ENCODE measurements at regions not wholly inside any gene's neighbourhood (a gene's known extent, or its start where the extent isn't known, plus 50 kb on each side); places are given as distances from the start of the nearest gene placed in this dataset.

DNA sequence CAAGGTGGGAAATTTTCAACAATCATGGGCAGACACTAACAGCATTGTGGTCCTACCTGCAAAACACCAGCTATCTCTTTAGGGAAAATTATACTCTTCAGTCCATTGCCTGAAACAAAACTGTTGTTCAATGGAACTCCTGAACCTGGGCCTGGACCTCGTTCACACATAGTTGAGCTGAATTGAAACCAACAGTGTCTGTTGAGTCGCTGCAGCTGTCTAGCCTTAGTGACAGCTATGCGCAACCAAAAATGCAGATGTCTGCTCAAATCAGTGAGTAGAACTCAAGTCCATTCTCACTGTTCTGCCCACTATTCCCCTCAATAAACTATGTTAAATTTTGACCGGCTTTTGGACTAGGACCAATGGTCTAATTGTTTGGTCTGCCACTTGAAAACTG is 286.2 kb downstream of the TFAP2A start:
- Histone ChIP-seq H3K27ac (ENCODE audit: low read length) (no peak overlapping the region), H3K4me1 (ENCODE audit: control insufficient read depth, insufficient read depth, low read length) (no peaks in the 10 kb centered on the region), H3K4me3 (ENCODE audit: low read length) (no peak overlapping the region), H3K36me3 (ENCODE audit: control insufficient read depth, insufficient read depth, low read length) (no peaks in the 10 kb centered on the region), H3K27me3 (ENCODE audit: control insufficient read depth, insufficient read depth, low read length) (no peaks in the 10 kb centered on the region), H3K9me3 (ENCODE audit: control insufficient read depth, insufficient read depth, low read length) (no peaks in the 10 kb centered on the region)
- ATAC-seq (no peak), DNase-seq (no peak)
- TF ChIP-seq, protein P1, sequence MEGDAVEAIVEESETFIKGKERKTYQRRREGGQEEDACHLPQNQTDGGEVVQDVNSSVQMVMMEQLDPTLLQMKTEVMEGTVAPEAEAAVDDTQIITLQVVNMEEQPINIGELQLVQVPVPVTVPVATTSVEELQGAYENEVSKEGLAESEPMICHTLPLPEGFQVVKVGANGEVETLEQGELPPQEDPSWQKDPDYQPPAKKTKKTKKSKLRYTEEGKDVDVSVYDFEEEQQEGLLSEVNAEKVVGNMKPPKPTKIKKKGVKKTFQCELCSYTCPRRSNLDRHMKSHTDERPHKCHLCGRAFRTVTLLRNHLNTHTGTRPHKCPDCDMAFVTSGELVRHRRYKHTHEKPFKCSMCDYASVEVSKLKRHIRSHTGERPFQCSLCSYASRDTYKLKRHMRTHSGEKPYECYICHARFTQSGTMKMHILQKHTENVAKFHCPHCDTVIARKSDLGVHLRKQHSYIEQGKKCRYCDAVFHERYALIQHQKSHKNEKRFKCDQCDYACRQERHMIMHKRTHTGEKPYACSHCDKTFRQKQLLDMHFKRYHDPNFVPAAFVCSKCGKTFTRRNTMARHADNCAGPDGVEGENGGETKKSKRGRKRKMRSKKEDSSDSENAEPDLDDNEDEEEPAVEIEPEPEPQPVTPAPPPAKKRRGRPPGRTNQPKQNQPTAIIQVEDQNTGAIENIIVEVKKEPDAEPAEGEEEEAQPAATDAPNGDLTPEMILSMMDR (IDR thresholded peaks at IDR 0.05) = no peak
- Mint-ChIP-seq H3K36me3 (no peaks in the 10 kb centered on the region), H3K27me3 (ENCODE audit: low read depth in 2 of 2) (no peaks in the 10 kb centered on the region), H3K9me3 (peaks cover 7 to 11% of the 10 kb centered on the region in 2 donors), H3K27ac (no peak overlapping the region), H3K4me1 (no peaks in the 10 kb centered on the region), H3K4me3 (no peak overlapping the region)
- intact Hi-C loops (cut with micrococcal nuclease) = no loop called here
- 87% methylated on average over 4 of the region's 4 CpGs for WGBS (ENCODE audit: insufficient coverage)

DNA sequence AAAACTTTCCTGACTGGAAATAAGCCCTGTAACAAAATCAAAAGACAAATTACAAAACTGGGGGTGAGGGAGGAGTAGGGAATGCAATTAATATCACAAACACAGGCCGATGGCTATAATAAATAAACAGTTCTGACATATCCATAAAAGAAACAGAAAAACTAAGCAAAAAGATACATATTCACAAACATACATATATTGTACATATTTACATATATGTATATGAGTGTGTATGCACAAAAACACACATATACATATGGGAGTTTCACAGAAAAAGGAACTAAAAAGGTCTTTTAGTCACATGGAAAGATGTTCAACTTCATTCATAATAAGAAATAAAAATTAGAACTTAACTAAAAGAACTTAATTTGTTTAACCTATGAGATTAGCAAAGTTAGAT is 292.7 kb downstream of the TFAP2A start:
- Histone ChIP-seq H3K9me3 (ENCODE audit: control insufficient read depth, insufficient read depth, low read length) (no peaks in the 10 kb centered on the region), H3K27me3 (ENCODE audit: control insufficient read depth, insufficient read depth, low read length) (no peaks in the 10 kb centered on the region), H3K4me3 (ENCODE audit: low read length) (no peak overlapping the region), H3K27ac (ENCODE audit: low read length) (no peak overlapping the region), H3K36me3 (ENCODE audit: control insufficient read depth, insufficient read depth, low read length) (no peaks in the 10 kb centered on the region), H3K4me1 (ENCODE audit: control insufficient read depth, insufficient read depth, low read length) (no peaks in the 10 kb centered on the region)
- TF ChIP-seq, protein P1 (IDR thresholded peaks at IDR 0.05) = no peak
- H3K4me1 Mint-ChIP-seq = no peaks in the 10 kb centered on the region
- H3K27ac Mint-ChIP-seq = no peak overlapping the region
- WGBS (ENCODE audit: insufficient coverage) = no CpG with 5 or more reads among the region's 1 CpG
- no peak overlapping the region for H3K4me3 Mint-ChIP-seq
- no peak for ATAC-seq
- H3K9me3 Mint-ChIP-seq = peaks cover 6 to 9% of the 10 kb centered on the region in 2 donors
- no peaks in the 10 kb centered on the region for H3K27me3 Mint-ChIP-seq (ENCODE audit: low read depth in 2 of 2)
- intact Hi-C loops (cut with micrococcal nuclease) = no loop called here
- H3K36me3 Mint-ChIP-seq = peaks cover 7% of the 10 kb centered on the region
- DNase-seq = no peak

DNA sequence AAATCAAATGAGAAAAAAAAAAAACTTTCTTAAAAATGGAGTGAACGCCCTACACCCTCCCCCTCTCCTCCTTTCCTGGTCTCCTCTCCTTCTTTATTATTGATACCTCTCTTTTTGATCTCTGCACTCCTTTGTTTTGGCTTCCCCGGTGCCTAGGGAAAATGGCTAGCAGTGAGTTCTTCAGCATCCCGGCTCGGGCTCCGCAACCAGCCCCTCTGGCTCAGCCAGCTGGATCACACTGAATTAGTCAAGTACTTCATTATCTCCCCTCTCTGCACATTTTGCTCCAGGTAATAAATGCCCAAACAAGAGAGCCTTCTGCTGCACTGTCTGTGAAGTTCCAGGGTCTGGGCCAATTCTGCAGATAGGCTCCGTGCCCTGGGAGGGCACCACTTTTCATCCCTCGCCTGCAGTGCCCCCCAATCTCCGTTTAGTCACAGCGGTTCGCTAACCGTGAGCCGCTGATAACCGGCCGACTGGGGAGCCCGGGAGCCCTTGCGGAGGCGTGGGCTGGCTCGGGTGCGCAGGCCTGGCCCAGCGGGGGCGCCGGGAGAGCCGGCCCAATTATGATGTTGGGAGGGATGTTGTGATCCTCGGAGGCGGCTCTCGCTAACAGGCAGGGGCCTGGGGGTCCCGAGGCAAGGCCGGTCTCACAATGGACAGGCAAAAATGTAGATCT is 301.9 kb downstream of the TFAP2A start:
- no peak overlapping the region for H3K4me3 ChIP-seq (ENCODE audit: low read length)
- no peaks in the 10 kb centered on the region for H3K4me1 ChIP-seq (ENCODE audit: control insufficient read depth, insufficient read depth, low read length)
- TF ChIP-seq, protein P1 (IDR thresholded peaks at IDR 0.05) = no peak
- peaks cover 3% of the 10 kb centered on the region for H3K9me3 ChIP-seq (ENCODE audit: control insufficient read depth, insufficient read depth, low read length)
- no peak for DNase-seq
- peaks cover 5 to 10% of the 10 kb centered on the region in 2 donors for H3K27me3 Mint-ChIP-seq (ENCODE audit: low read depth in 2 of 2)
- no peaks in the 10 kb centered on the region for H3K36me3 ChIP-seq (ENCODE audit: control insufficient read depth, insufficient read depth, low read length)
- H3K9me3 Mint-ChIP-seq = peaks cover 4 to 8% of the 10 kb centered on the region in 2 donors
- no peak overlapping the region for H3K27ac ChIP-seq (ENCODE audit: low read length)
- intact Hi-C loops (cut with micrococcal nuclease) = no loop called here
- no peak for ATAC-seq
- 26% methylated on average over 28 of the region's 28 CpGs for WGBS (ENCODE audit: insufficient coverage)
- H3K27me3 ChIP-seq (ENCODE audit: control insufficient read depth, insufficient read depth, low read length) = no peaks in the 10 kb centered on the region
- H3K36me3 Mint-ChIP-seq = peaks cover 4% of the 10 kb centered on the region
- H3K4me1 Mint-ChIP-seq = no peaks in the 10 kb centered on the region
- H3K27ac Mint-ChIP-seq = no peak overlapping the region
- H3K4me3 Mint-ChIP-seq = no peak overlapping the region

DNA sequence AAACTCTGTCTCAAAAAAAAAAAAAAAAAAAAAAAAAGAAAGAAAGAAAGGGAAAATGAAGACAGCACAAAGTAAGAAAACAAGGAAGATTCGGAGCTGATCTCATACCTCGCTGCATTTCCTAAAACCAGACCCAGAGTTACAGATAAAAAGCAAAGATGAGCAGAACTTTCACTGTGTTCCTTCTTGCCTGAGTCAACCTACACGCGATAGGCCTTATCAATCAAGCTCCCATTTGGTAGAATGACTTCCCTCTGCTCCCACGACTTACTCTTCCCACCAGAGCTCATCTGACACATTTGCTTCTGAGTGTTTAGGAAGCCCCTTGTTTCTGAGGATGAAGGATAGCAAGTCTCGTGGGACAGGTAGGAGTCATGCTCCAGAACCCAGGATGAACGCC is 302.9 kb downstream of the TFAP2A start:
- Histone ChIP-seq H3K27ac (ENCODE audit: low read length) (no peak overlapping the region), H3K36me3 (ENCODE audit: control insufficient read depth, insufficient read depth, low read length) (no peaks in the 10 kb centered on the region), H3K4me1 (ENCODE audit: control insufficient read depth, insufficient read depth, low read length) (no peaks in the 10 kb centered on the region), H3K4me3 (ENCODE audit: low read length) (no peak overlapping the region), H3K27me3 (ENCODE audit: control insufficient read depth, insufficient read depth, low read length) (no peaks in the 10 kb centered on the region), H3K9me3 (ENCODE audit: control insufficient read depth, insufficient read depth, low read length) (peaks cover 3% of the 10 kb centered on the region)
- Mint-ChIP-seq H3K9me3 (peaks cover 4 to 8% of the 10 kb centered on the region in 2 donors), H3K4me1 (no peaks in the 10 kb centered on the region), H3K4me3 (no peak overlapping the region), H3K27ac (no peak overlapping the region), H3K27me3 (ENCODE audit: low read depth in 2 of 2) (peaks cover 5 to 10% of the 10 kb centered on the region in 2 donors), H3K36me3 (no peaks in the 10 kb centered on the region)
- TF ChIP-seq, protein P1 (IDR thresholded peaks at IDR 0.05) = no peak
- ATAC-seq = no peak
- DNase-seq = no peak
- WGBS (ENCODE audit: insufficient coverage) = 65% methylated on average over 5 of the region's 7 CpGs
- intact Hi-C loops (cut with micrococcal nuclease) = no loop called here

Data from natural killer cell (primary cell).